Activated CD8-positive, alpha-beta memory T cell treated with anti-CD3 and anti-CD28 coated beads, Interleukin-2, amount 50 U/mL, for 24 hours (primary cell): ENCODE measurements at regions not wholly inside any gene's neighbourhood (a gene's known extent, or its start where the extent isn't known, plus 50 kb on each side); places are given as distances from the start of the nearest gene placed in this dataset.
"Not testable (repeated sequence)": the region's sequence is repeated elsewhere in the genome, so short reads cannot be mapped to it uniquely, and the experiment has no call there.

ENCODE experiments used
- DNase-seq: peaks from one replicate; pipeline ENCODE4 v3.0.0-alpha.2; 2020; ENCODE audit errors: extremely low read depth

GRCh38 chr3:72660270-72661114, 187.8 kb downstream of the SHQ1 start:
- no peak for DNase-seq

- no peak for DNase-seq
Measured at GRCh38 chr3:72659596-72659995, 188.6 kb downstream of the SHQ1 start.

GRCh38 chr3:72659188-72659587, 189.1 kb downstream of the SHQ1 start:
- DNase-seq, result no peak

GRCh38 chr3:72658466-72659100, 189.7 kb downstream of the SHQ1 start:
- DNase-seq, result no peak

DNA sequence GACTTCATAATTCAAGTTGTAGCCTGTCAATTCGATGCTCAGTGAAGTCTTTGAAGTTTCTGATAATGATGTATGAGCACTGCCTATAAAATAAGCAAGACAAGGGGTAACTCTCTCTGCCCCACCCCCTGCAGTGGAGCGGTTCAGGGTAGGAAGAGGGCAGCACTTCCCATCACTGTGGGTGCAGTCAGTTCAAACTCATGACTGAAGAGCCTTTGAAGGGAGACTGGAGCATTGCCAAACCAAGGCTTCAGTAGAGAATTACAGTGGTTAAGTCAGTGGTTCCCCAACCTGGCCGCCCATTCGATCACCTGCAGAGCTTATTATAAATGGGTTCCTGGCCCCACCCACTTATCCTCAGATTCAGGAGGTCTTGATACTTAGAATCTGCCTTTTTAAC, 190.6 kb downstream of the SHQ1 start:
- no peak for DNase-seq

GRCh38 chr3:72655723-72656122, 192.5 kb downstream of the SHQ1 start:
- no peak for DNase-seq

DNA sequence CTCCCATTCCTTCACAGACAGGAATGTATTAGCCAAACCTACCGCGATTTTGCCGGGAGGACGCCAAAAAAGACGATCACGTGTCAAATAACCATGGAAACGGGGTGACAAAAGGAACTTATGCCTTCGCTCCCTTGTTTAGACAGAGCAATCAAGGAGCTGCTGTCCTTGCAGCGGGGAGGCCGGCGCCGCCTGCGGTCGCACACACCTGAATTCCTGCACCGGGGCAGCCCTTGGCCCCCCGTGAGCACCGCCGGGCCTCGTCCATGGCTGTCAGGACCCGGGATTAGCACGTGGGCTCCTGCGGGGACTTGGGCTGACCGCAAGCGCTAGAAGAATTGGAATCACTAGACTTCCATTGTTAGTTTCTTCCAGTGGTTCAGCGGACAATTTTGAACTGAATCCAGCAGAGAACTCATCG, 193.1 kb downstream of the SHQ1 start:
- no peak for DNase-seq

- DNase-seq, result no peak
Measured at GRCh38 chr3:72652395-72652794, 195.8 kb downstream of the SHQ1 start.

- no peak for DNase-seq
Measured at GRCh38 chr3:72651498-72651897, 196.7 kb downstream of the SHQ1 start.

GRCh38 chr3:72646263-72646662, 202.0 kb downstream of the SHQ1 start:
- no peak for DNase-seq

DNA sequence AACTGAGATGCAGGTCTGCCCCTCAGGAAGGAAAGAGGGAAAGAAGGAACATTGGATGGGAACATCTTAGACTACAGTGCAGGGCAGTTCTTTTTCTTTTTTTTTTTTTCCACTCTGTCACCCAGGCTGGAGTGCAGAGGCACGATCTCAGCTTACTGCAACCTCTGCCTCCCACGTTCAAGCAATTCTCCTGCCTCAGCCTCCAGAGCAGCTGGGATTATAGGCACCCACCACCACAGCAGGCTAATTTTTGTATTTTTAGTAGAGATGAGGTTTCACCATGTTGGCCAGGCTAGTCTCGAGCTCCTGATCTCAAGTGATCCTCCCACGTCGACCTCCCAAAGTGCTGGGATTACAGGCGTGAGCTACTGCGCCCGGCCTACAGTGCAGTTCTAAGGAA, 204.6 kb downstream of the SHQ1 start:
- not testable (repeated sequence) for DNase-seq

DNA sequence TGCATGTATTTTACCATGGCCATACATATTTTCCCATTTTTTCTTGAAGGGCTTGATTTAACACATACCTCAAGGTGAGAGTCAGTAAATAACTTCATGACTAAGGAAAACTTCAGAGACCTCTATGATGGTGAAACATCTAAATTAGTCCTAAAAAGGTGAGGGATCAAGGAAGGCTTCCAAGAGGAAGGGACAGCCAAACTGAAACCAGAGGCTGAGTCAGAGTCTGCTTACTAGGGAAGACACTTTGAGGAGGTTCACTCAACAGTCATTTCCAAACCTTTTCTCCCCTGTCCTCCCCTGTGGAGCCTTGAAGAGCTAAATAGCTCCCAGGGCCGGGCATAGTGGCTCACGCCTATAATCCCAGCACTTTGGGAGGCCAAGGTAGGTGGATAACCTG, 206.6 kb downstream of the SHQ1 start:
- DNase-seq, result no peak

DNA sequence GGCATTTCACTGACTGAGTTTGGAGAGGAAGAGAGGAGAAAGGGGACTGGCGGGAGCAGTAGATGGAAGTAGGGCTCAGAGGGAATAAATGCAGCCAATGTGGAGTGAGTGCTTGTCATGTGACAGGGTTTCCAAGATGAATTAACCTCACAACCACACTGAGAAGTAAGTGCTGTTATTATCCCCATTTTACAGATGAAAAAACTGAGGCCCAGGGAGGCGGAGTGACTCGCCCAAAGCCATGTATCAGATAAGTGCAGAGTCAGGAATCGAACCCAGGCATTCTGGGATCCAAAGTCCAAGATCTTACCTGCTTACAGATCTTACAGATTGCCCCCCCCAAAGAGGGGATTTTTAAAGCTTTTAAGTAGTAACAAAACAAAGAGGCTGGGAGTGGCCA, 207.2 kb downstream of the SHQ1 start:
- DNase-seq, result no peak

- DNase-seq, result no peak
Measured at GRCh38 chr3:72636969-72637597, 211.2 kb downstream of the SHQ1 start.

DNA sequence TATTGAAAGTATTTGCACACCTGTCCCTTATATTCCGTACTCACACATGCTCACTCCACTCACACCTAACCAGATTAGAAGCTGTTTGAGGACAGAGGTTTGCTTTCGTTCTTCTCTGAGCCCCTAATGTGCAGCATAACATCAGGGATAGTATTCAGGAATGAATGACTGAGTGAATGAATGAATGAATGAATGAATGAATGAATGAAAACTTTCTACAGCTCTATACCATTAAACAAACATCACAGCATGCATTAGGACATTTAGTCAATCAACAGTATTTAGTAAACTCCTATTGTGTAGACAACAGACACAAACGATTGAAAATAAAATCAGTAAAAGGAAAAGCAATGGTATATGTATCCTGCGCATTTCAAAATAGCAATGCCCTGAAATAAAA, 212.7 kb downstream of the SHQ1 start:
- DNase-seq, result no peak

DNA sequence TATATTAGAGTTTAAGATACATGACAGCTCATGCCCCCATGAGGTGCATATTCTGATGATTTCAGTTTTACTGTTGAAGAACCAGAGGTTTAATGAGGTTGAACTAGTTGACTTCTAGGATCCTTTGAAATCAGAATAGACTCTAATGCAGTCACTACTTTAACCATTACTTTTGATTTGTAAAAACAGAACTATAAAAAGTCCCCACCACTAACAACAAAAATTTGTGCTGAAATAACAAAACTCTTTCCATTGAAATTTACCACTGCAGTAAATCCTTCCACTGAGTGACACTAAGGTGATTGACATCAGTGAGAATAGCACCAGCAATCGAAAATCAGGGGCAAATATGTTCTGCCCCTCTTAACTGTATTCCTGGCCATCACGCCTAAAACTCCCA, 214.1 kb downstream of the SHQ1 start:
- no peak for DNase-seq

DNA sequence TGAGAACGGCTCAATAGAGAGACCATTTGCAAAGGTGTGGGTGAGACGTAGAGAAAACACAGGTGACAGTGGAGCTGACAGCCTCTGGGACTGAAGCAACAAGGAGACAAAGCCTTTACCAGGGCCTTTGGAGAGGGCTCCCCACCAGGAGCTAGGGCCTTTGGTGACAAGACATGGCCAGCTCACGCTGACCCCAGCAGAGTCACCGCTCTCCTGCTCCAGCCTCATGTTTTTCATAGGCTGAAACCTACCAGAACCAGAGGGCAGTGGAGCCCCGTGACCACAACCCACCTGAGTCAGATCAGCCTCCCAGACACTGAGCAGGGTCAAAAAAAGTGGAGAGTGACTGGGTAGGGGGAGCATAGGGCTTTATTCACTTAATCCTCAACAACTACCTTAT, 214.7 kb downstream of the SHQ1 start:
- DNase-seq, result no peak

DNA sequence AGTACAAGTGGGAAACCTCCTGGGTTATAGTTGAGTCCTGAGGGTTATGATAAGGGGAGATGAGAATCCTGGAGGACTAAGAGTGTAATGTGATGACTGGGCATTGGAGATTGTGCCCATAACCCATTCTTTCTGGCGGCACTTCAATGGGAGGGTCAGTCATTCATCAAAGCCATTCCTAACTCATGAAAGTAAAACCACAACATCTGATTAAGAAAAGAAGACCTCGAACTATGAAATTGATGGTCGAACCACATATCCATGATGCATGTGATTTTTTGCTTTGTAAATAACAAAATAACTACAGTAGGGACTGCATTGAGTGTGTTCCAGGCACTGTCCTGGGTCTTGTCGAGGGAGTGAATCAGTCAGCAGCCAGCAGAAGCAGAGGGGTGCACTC, 215.1 kb downstream of the SHQ1 start:
- no peak for DNase-seq

- no peak for DNase-seq
Measured at GRCh38 chr3:72632129-72632528, 216.1 kb downstream of the SHQ1 start.

DNA sequence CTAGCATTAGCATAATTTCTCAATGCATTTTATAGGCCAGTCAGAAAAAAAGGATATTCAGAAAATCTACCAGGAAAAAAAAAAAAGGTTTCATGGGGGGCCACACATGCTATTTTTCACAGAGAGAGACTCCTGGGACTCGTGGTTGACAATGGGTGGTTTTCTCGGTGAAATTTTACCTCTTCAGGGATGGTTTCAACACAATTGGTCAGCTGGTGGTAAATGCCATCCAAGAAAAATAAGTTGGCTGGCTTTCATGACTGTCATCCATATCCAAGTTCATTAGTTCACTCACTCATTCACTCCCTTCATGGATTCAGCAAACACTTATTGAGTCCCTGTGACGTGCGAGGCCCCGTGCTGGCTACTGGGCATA, 217.3 kb downstream of the SHQ1 start:
- DNase-seq, result no peak

DNA sequence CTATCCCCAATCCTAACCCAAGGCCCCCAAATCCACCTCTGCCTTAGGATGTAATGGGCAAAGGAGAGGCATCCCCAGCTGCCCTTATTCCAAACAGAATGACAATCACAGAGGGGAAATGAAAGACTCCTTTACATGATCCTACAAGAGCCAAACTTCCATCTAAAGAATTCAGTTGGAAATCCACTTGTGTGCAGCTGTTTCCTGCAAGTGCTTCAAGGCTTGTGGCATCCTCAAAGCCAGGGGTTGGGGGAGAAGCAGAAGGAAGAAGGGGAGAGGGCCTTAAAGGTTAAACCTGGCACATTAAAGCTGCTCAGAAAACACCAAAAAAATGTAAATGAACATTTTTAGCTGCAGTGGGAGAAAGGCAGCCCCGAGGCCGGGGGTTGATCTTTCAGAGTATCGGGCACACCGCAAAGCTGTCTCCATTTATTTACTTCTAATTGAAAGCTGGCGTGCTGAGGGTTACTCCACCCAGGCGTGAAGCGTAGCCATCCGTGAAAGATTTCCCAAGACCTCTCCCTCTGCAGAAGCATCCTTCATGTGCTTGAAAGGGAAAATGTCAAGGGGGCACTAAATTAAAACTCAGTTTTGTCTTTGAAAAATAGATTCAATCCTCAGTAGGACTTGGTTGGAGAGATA, 217.8 kb downstream of the SHQ1 start:
- no peak for DNase-seq

DNA sequence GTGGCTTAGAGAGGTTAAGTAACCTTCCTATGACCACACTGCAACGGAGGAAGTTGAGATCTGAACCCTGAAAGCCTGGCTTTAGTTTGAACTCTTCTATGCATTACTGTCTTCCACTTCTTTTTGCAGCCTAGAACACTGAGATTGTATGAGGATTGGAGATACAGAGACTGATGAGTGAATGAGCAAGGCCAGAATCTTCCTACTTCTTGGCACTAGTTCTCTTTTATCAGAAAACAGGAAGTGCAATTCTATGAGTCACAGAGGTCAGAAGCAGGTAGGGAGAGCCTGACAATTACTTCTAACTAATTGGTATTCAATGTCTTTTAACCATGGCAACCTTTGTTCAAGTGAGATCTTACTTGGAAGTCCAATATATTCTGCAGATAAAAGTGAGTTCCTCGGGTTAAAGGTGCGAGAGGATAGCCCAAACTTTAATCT, 219.0 kb downstream of the SHQ1 start:
- DNase-seq, result no peak

- DNase-seq, result no peak
Measured at GRCh38 chr3:72628065-72628464, 220.2 kb downstream of the SHQ1 start.
